RKO (cell line): ENCODE measurements at regions not wholly inside any gene's neighbourhood (a gene's known extent, or its start where the extent isn't known, plus 50 kb on each side); places are given as distances from the start of the nearest gene placed in this dataset.

Source experiments
- DNase-seq: peaks from one replicate; pipeline ENCODE4 v3.0.0-alpha.2; 2016; ENCODE audit warnings: low spot score

DNA sequence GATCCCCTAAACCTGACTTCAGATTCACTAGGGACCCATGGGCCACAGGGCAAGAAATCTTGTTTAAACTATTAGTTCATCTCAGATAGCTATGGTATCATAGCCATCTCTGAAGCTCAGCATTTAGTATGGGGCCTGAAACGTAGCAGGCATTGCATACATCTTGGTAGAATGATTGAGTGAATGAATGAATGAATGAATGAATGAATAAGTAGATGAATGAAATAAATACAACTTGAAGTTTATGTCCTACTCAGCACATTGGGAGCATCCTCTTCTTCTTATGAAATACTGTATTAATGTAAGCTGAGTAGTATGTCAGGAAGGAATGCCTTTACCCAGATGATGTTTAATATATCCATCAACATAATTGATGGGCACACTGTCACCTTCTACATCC, 175.4 kb upstream of the EEA1 start:
- DNase-seq = no peak

DNA sequence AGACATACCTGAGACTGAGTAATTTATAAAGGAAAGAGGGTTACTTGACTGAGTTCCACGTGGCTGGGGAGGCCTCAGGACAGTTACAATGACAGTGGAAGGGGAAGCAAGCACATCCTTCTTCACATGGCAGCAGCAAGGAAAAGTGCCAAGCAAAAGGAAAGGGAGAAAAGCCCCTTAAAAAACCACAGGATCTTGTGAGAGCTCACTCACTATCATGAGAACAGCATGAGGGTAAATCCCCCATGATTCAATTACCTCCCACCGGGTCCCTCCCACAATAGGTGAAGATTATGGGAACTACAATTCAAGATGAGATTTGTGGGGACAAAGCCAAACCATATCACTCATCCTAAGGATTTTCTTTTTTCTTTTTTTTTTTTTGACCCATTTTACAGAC, 177.8 kb upstream of the EEA1 start:
- DNase-seq = no peak

GRCh38 chr12:93107514-93108312, 178.6 kb upstream of the EEA1 start:
- DNase-seq = no peak

DNA sequence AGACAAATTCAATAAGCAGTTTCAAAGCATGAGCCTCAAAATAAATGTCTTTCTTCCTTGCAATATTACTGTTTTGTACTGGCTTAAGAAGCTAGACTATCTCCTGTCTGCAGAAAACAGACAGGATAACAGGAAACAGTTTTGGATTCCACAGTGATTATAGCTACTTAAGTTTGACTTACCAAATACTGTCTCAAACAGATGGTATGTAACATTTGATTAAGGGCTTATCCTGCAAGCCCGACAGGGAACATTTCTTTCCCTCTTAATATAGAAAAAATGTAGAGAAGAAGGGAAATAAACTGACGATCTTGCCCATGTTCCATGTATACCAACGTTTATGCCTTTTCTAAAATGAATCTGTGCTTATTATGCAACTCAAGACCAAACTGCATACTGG, 179.9 kb upstream of the EEA1 start:
- no peak for DNase-seq

GRCh38 chr12:93109551-93110203, 180.6 kb upstream of the EEA1 start:
- DNase-seq = no peak

DNA sequence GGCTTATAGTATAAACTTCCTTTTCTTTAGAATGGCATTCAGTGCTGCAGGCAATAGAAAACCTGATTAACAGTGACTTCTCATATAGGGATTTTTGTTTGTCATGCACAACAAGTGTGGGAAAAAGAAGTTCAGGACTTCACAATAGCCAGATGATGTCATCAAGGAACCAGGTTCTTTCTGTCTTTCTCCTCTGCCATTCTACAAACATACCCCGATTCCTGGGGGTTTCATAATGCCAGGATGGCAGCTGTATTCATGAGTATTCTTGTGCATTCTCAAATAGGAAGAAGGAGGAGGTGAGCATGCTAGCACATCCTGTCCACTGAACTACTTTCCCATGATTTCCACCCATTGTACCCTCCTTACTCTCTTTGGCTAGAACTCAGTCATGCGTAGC, 182.7 kb upstream of the EEA1 start:
- no peak for DNase-seq

DNA sequence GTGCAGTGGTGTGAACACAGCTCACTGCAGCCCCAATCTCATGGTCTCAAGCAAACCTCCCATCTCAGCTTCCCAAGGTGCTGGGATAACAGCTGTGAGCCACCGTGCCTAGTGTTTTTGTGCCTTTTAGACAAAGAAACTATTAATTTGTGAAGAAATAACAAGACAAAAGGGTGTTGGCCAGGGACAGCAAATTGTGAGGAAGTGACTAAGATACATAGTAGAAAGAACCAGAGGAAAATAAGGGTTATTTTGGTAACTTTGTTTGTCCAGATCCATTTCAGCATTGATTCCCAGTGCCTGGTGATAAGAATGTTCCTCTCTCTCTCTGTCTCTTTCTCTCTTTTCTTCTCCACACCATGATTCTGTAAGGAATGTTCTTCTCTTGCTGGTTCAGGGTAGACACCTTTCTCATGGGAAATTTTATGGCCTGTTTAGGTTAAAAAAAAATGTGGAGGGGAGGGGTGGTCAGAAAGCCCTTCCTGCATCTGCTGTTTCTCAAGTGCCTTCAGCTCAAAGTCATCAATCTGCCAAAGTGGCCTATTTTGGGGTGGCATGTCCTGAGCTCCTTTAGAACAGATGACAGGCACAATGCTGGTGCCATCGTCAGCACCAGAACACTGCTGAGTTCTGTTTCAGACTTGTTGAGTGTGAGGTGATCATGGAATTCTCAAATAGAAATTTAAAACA, 184.4 kb upstream of the EEA1 start:
- DNase-seq = no peak

DNA sequence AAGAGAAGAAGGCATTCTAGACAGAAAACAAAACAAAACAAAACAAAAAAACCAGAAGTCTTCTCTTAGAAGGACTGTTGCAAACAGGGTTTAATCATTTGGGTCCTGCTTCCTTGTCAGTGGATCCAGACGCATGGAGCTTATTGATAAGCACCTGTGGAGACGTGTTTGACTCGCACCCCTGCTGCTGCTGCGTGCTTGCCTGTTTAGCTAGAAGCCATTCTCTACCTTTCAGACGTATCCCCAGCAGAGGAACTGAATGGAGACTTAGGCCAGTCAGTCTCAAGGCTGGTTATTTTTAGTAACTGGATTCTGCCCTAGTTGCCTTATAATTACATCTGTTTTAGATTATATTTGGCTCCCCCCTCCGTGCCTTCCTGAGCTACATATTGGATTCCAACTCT, 186.1 kb upstream of the EEA1 start:
- no peak for DNase-seq

DNA sequence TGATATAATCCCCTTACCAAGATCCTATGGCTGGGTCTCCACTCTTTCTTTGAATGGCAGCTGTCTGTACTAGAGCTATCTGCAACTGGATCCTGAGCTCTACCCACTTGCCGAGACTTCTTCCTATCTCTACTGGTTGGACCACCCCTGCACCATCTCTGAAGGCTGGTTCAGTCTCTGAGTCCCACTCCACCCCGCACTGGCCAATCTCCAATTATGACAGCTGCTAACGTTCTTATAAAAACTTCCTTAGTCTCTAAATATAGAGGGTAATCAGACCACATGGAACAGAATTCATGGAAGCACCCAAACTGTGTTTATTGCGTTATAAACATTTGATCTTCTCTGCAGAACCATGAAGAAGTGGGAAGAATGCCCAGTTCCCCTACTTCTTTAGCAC, 186.6 kb upstream of the EEA1 start:
- DNase-seq = no peak

DNA sequence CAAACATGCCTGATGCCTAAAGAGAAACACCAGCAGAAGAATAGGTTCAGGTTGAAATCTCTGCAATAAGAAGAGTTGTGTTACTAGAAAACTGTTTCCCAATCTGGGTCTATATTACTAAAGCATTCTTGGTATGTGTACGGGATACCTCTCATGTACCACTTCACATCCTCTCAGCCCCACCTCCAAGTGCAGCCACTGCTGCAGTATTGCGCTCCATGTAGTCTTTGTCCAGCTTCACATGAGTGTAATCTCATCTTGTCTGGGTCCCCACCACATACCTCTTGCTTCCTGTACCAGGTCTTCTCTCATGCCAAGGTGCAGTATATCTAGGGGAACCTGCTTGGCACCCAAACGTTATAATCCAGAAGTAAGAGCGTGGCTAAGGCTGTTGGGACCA, 187.5 kb upstream of the EEA1 start:
- no peak for DNase-seq

GRCh38 chr12:93121729-93122488, 192.8 kb upstream of the EEA1 start:
- peak; percentile 47 for DNase-seq

DNA sequence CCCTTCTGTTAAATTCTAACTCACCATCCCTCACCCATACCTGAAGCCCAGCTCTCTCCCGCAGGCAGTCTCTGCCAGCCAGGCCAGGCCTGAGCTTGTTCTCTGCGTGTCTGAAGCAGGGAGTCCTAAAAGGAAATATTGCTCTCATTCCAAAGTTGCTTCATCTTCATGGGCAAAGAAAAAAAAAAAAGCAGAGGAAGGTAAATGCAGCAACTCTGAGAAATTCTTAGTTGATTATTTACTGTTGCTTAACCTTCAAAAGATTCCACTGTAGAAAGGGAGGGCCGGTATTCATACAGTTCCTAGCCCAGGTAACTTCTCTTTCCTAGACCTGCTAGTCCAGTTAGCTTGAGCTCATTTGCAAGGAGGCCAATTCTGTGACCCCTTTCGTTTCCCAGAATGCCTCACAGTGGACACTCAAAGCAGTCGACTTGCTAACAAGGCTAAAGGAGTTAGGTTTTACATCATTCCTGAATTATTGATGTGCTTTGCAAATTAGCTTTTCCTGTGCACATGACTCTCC, 193.5 kb upstream of the EEA1 start:
- no peak for DNase-seq

DNA sequence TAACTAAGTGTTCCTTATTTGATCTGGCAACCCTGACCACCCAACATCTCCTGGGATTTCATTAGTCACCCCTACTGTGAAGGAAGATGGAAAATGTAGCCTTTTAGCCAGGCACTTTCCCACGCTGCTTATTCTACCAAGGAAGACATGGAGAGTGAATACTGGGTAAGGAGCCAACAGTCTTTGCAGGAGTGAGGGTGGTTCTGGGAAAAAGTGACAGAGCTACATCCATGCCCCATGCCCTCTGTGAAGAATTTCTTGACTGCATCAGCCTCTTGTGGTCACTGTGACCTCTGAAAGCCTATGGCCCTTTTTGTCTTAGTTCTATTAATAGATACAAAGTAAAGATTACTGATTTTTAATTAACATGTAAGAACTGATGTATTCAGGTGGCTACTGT, 196.0 kb upstream of the EEA1 start:
- no peak for DNase-seq

DNA sequence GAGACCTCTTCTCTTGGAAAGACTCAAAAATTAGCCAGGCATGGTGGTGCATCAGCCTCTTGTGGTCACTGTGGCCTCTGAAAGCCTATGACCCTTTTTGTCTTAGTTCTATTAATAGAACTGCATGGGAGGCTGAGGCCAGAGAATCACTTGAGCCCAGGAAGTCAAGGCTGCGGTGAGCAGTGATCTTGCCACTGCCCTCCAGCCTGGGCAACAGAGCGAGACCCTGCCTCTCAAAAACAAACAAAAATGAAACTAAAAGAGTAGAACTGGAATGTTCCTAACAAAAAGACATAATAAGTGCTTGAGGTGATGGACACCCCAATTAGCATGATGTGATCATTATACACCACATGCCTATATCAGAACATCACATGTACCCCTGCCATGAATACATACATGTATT, 197.0 kb upstream of the EEA1 start:
- DNase-seq = no peak

- no peak for DNase-seq
Measured at GRCh38 chr12:93127107-93127560, 198.0 kb upstream of the EEA1 start.

- no peak for DNase-seq
Measured at GRCh38 chr12:93127582-93128331, 198.7 kb upstream of the EEA1 start.

- DNase-seq = no peak
Measured at GRCh38 chr12:93128332-93128707, 199.2 kb upstream of the EEA1 start.

DNA sequence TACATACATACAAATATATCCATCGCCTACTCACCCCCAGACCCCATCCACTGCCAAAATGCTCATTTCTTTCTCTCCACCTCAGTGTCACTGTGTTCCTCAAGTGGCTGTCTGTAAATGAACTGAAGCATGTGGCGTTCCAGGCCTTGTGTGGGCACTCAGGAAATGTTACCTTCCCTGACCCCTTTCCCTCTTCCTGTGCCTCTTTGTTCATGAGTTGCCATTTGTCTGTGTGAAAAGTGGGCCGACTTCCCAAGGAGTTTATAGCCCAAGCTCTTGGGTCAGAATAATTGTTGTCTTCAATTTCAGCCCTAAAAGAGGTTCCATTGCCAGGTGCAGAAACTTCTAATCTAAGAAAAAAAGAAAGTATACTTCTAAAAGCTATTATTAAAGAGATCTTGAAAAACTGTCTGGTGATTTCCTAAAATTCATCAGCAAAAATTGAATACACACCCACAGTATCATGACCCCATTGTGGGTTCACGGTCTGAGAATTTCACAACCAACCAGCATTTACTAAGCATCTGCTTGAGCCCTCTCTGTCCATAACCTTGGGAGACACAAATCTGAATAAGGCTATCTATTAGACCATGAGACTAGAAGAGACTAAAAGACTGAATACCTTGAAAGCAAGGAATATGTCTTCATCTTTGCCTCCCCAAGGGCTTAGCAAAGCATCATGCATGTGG, 201.4 kb upstream of the EEA1 start:
- no peak for DNase-seq

GRCh38 chr12:93133361-93133760, 204.3 kb upstream of the EEA1 start:
- DNase-seq = no peak

DNA sequence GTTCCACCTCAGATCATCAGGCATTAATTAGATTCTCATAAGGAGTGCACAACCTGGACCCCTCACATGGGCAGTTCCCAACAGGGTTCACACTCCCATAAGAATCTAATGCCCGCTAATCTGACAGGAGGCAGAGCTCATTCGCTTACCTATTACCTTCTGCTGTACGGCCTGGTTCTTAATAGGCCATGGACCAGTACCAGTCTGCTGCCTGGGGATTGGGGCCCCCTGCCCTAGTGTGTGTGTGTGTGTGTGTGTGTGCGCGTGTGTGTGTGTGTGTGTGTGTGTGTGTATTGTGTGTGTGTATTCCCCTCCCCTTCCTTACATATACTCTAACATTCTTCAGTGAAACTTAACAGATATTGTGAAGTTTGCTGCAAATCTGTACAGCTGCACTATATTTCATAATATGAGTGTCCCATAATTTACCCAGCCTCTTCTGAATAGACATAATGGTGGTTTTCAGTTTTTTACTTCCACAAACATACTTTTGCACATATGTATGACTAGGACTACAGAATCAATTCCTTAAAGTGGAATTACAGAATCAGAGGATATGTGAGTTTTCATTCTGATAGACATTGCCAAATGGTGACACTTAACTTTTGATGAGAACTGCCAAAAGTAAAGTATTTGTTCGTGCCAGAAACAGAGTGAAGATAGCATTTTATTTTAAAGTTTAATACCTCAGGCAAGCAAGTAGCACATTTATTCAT, 205.2 kb upstream of the EEA1 start:
- DNase-seq = no peak
